ENCODE measurements at regions not wholly inside any gene's neighbourhood (a gene's known extent, or its start where the extent isn't known, plus 50 kb on each side); places are given as distances from the start of the nearest gene placed in this dataset.

- TF ChIP-seq POLR2AphosphoS5 (IDR thresholded peaks at IDR 0.05) (no peak), CTCF (IDR thresholded peaks at IDR 0.05) (no peak), POLR2A (IDR thresholded peaks at IDR 0.05) (no peak)
These were observed 89.9 kb downstream of the IER5 start for GRCh38 chr1:181178241-181178879.

Measured in suprapubic skin (tissue), 4 donors.